ENCODE measurements at regions not wholly inside any gene's neighbourhood (a gene's known extent, or its start where the extent isn't known, plus 50 kb on each side); places are given as distances from the start of the nearest gene placed in this dataset.

GRCh38 chr5:11985993-11986392 is 81.7 kb upstream of the CTNND2 start:
- Mint-ChIP-seq H3K4me3 (no peak overlapping the region), H3K9me3 (no peaks in the 10 kb centered on the region), H3K4me1 (ENCODE audit: low read depth) (no peaks in the 10 kb centered on the region), H3K27ac (no peak overlapping the region), H3K27me3 (ENCODE audit: low read depth) (no peaks in the 10 kb centered on the region), H3K36me3 (ENCODE audit: low read depth) (no peaks in the 10 kb centered on the region)

GRCh38 chr5:11984196-11984595 is 80.0 kb upstream of the CTNND2 start:
- Mint-ChIP-seq H3K9me3 (no peaks in the 10 kb centered on the region), H3K36me3 (ENCODE audit: low read depth) (no peaks in the 10 kb centered on the region), H3K4me3 (no peak overlapping the region), H3K4me1 (ENCODE audit: low read depth) (no peaks in the 10 kb centered on the region), H3K27me3 (ENCODE audit: low read depth) (no peaks in the 10 kb centered on the region), H3K27ac (no peak overlapping the region)

GRCh38 chr5:11981986-11982385 is 77.7 kb upstream of the CTNND2 start:
- H3K4me3 Mint-ChIP-seq = no peak overlapping the region
- H3K4me1 Mint-ChIP-seq (ENCODE audit: low read depth) = no peaks in the 10 kb centered on the region
- no peaks in the 10 kb centered on the region for H3K27me3 Mint-ChIP-seq (ENCODE audit: low read depth)
- H3K9me3 Mint-ChIP-seq = no peaks in the 10 kb centered on the region
- no peak overlapping the region for H3K27ac Mint-ChIP-seq
- H3K36me3 Mint-ChIP-seq (ENCODE audit: low read depth) = no peaks in the 10 kb centered on the region

- Mint-ChIP-seq H3K4me3 (no peak overlapping the region), H3K4me1 (ENCODE audit: low read depth) (no peaks in the 10 kb centered on the region), H3K27me3 (ENCODE audit: low read depth) (no peaks in the 10 kb centered on the region), H3K9me3 (no peaks in the 10 kb centered on the region), H3K36me3 (ENCODE audit: low read depth) (no peaks in the 10 kb centered on the region), H3K27ac (no peak overlapping the region)
Observed at GRCh38 chr5:11977904-11978303, 73.7 kb upstream of the CTNND2 start.

- H3K27ac Mint-ChIP-seq = no peak overlapping the region
- no peak overlapping the region for H3K4me3 Mint-ChIP-seq
- H3K4me1 Mint-ChIP-seq (ENCODE audit: low read depth) = no peaks in the 10 kb centered on the region
- H3K36me3 Mint-ChIP-seq (ENCODE audit: low read depth) = no peaks in the 10 kb centered on the region
- no peaks in the 10 kb centered on the region for H3K27me3 Mint-ChIP-seq (ENCODE audit: low read depth)
- H3K9me3 Mint-ChIP-seq = peaks cover 4% of the 10 kb centered on the region
Observed at GRCh38 chr5:11973469-11973868, 69.2 kb upstream of the CTNND2 start.

- Mint-ChIP-seq H3K9me3 (no peaks in the 10 kb centered on the region), H3K27me3 (ENCODE audit: low read depth) (no peaks in the 10 kb centered on the region), H3K36me3 (ENCODE audit: low read depth) (no peaks in the 10 kb centered on the region), H3K4me1 (ENCODE audit: low read depth) (no peaks in the 10 kb centered on the region), H3K4me3 (no peak overlapping the region), H3K27ac (no peak overlapping the region)
Observed at GRCh38 chr5:11963227-11963626, 59.0 kb upstream of the CTNND2 start.

- Mint-ChIP-seq H3K4me1 (ENCODE audit: low read depth) (no peaks in the 10 kb centered on the region), H3K27me3 (ENCODE audit: low read depth) (no peaks in the 10 kb centered on the region), H3K27ac (no peak overlapping the region), H3K36me3 (ENCODE audit: low read depth) (no peaks in the 10 kb centered on the region), H3K4me3 (no peak overlapping the region), H3K9me3 (no peaks in the 10 kb centered on the region)
Observed at GRCh38 chr5:11962122-11962521, 57.9 kb upstream of the CTNND2 start.

- H3K27me3 Mint-ChIP-seq (ENCODE audit: low read depth) = no peaks in the 10 kb centered on the region
- H3K4me1 Mint-ChIP-seq (ENCODE audit: low read depth) = no peaks in the 10 kb centered on the region
- no peaks in the 10 kb centered on the region for H3K9me3 Mint-ChIP-seq
- no peak overlapping the region for H3K4me3 Mint-ChIP-seq
- H3K27ac Mint-ChIP-seq = no peak overlapping the region
- H3K36me3 Mint-ChIP-seq (ENCODE audit: low read depth) = no peaks in the 10 kb centered on the region
Observed at GRCh38 chr5:11958321-11958720, 54.1 kb upstream of the CTNND2 start.

- H3K4me1 Mint-ChIP-seq (ENCODE audit: low read depth) = no peaks in the 10 kb centered on the region
- H3K36me3 Mint-ChIP-seq (ENCODE audit: low read depth) = no peaks in the 10 kb centered on the region
- no peak overlapping the region for H3K4me3 Mint-ChIP-seq
- no peak overlapping the region for H3K27ac Mint-ChIP-seq
- no peaks in the 10 kb centered on the region for H3K27me3 Mint-ChIP-seq (ENCODE audit: low read depth)
- H3K9me3 Mint-ChIP-seq = peaks cover 10% of the 10 kb centered on the region
Observed at GRCh38 chr5:11955331-11955730, 51.1 kb upstream of the CTNND2 start.
